CD4-positive, alpha-beta T cell (primary cell): ENCODE measurements at regions not wholly inside any gene's neighbourhood (a gene's known extent, or its start where the extent isn't known, plus 50 kb on each side); places are given as distances from the start of the nearest gene placed in this dataset.

Experiments
- ATAC-seq: fragments of 200-7000 bp; cut with Tn5 transposase; one replicate; pipeline ENCODE4 v1.10.0; 2022; ENCODE audit warnings: mild to moderate bottlenecking; ENCODE audit not compliant: poor library complexity
- CTCF ChIA-PET: fragments of 350-600 bp; sonication (Branson Sonifier 250); formaldehyde crosslinking; loops from one replicate; lab custom pipeline; 2021; ENCODE audit warnings: antibody characterized with exemption, inconsistent platforms; lab: Charles Lee
- POLR2A ChIA-PET: fragments of 350-600 bp; sonication (Branson Sonifier 250); formaldehyde crosslinking; loops from one replicate; lab custom pipeline; 2021; ENCODE audit warnings: antibody characterized with exemption, inconsistent platforms; lab: Charles Lee
- DNase-seq, 14 experiments: peaks; one replicate each; pipeline ENCODE4 v3.0.0-alpha.2; 2013 to 2020; ENCODE audit warnings: mixed read lengths in 2 of 14
- H3K27ac ChIP-seq, 2 donors: one replicate each; pipeline versions ENCODE4 v1.5.1 to v1.7.0; 2013; ENCODE audit warnings: low read length in 2 of 2, low read depth in 1 of 2, mild to moderate bottlenecking in 1 of 2
- H3K27me3 ChIP-seq, 2 experiments: 1 replicate in 1 of 2; 2 replicates in 1 of 2; pipeline versions ENCODE4 v1.6.1 to v1.7.0; 2013; ENCODE audit warnings: low read length in 2 of 2, control low read depth in 1 of 2, mild to moderate bottlenecking in 1 of 2, moderate library complexity in 1 of 2; ENCODE audit not compliant: insufficient read depth in 2 of 2, control insufficient read depth in 1 of 2
- H3K36me3 ChIP-seq: one replicate; pipeline ENCODE4 v1.6.1; 2013; ENCODE audit warnings: low read length, control low read depth; ENCODE audit not compliant: insufficient read depth
- H3K4me1 ChIP-seq: one replicate; pipeline ENCODE4 v1.6.1; 2013; ENCODE audit warnings: low read length, control low read depth; ENCODE audit not compliant: insufficient read depth
- H3K4me3 ChIP-seq: one replicate; pipeline ENCODE4 v1.5.1; 2013; ENCODE audit warnings: mild to moderate bottlenecking, low read length, moderate library complexity
- H3K9me3 ChIP-seq, 2 experiments: 1 replicate in 1 of 2; 2 replicates in 1 of 2; pipeline versions ENCODE4 v1.6.1 to v1.7.0; 2013; ENCODE audit warnings: low read length in 2 of 2, mild to moderate bottlenecking in 2 of 2, control low read depth in 1 of 2, moderate library complexity in 1 of 2; ENCODE audit not compliant: control insufficient read depth in 1 of 2, insufficient read depth in 1 of 2
- H3K27ac Mint-ChIP-seq: one replicate; pipeline ENCODE4 v1.8.0; 2020; ENCODE audit warnings: mixed read lengths
- H3K27me3 Mint-ChIP-seq: one replicate; pipeline ENCODE4 v1.8.0; 2021; ENCODE audit warnings: mixed read lengths
- H3K36me3 Mint-ChIP-seq: one replicate; pipeline ENCODE4 v1.8.0; 2021; ENCODE audit warnings: low read depth, mixed read lengths
- H3K4me1 Mint-ChIP-seq: one replicate; pipeline ENCODE4 v1.8.0; 2021; ENCODE audit warnings: low read depth, mixed read lengths
- H3K4me3 Mint-ChIP-seq: one replicate; pipeline ENCODE4 v1.8.0; 2020; ENCODE audit warnings: mild to moderate bottlenecking, mixed read lengths
- H3K9me3 Mint-ChIP-seq: one replicate; pipeline ENCODE4 v1.8.0; 2020; ENCODE audit warnings: mixed read lengths
- CTCF ChIP-seq: fragments of 200-600 bp; IDR thresholded peaks from one replicate; pipeline ENCODE4 v1.8.0; 2022; ENCODE audit warnings: antibody characterized with exemption, mild to moderate bottlenecking
- intact Hi-C, 2 experiments: fragments of 100-400 bp; cut with DNase I in 1 of 2; cut with micrococcal nuclease in 1 of 2; formaldehyde crosslinking; loops; one replicate each; pipeline versions ENCODE4 v1.15.1 to v1.9.0; 2023 to 2025; cut with DNase I, micrococcal nuclease

GRCh38 chr11:26023057-26023456 lies 308.9 kb upstream of the ANO3 start:
- no peak overlapping the region for H3K27ac Mint-ChIP-seq
- H3K9me3 Mint-ChIP-seq = peaks cover 7% of the 10 kb centered on the region
- intact Hi-C loops = no loop called here
- Histone ChIP-seq H3K9me3 (peaks cover 3 to 4% of the 10 kb centered on the region in 2 experiments), H3K4me3 (no peak overlapping the region), H3K27ac (no peak overlapping the region), H3K4me1 (no peaks in the 10 kb centered on the region), H3K36me3 (no peaks in the 10 kb centered on the region), H3K27me3 (no peaks in the 10 kb centered on the region)
- no peak for TF ChIP-seq CTCF
- ATAC-seq (no peak), DNase-seq (no peak)
- H3K27me3 Mint-ChIP-seq = no peaks in the 10 kb centered on the region
- CTCF ChIA-PET = no interaction called here
- POLR2A ChIA-PET = no interaction called here
- H3K36me3 Mint-ChIP-seq = no peaks in the 10 kb centered on the region
- no peaks in the 10 kb centered on the region for H3K4me1 Mint-ChIP-seq
- H3K4me3 Mint-ChIP-seq = no peak overlapping the region

GRCh38 chr11:26025676-26026075 lies 306.3 kb upstream of the ANO3 start:
- DNase-seq (no peak), ATAC-seq (no peak)
- no peaks in the 10 kb centered on the region for H3K36me3 Mint-ChIP-seq
- Histone ChIP-seq H3K4me1 (no peaks in the 10 kb centered on the region), H3K4me3 (no peak overlapping the region), H3K36me3 (no peaks in the 10 kb centered on the region), H3K27ac (no peak overlapping the region), H3K9me3 (peaks cover 3 to 4% of the 10 kb centered on the region in 2 experiments), H3K27me3 (no peaks in the 10 kb centered on the region)
- H3K27me3 Mint-ChIP-seq = no peaks in the 10 kb centered on the region
- peaks cover 7% of the 10 kb centered on the region for H3K9me3 Mint-ChIP-seq
- no peak for TF ChIP-seq CTCF
- intact Hi-C loops = no loop called here
- no peaks in the 10 kb centered on the region for H3K4me1 Mint-ChIP-seq
- H3K4me3 Mint-ChIP-seq = no peak overlapping the region
- H3K27ac Mint-ChIP-seq = no peak overlapping the region
- POLR2A ChIA-PET = no interaction called here
- CTCF ChIA-PET = no interaction called here

GRCh38 chr11:26026078-26026477 lies 305.9 kb upstream of the ANO3 start:
- Histone ChIP-seq H3K36me3 (no peaks in the 10 kb centered on the region), H3K27ac (no peak overlapping the region), H3K4me3 (no peak overlapping the region), H3K9me3 (peaks cover 3 to 4% of the 10 kb centered on the region in 2 experiments), H3K4me1 (no peaks in the 10 kb centered on the region), H3K27me3 (no peaks in the 10 kb centered on the region)
- peaks cover 6% of the 10 kb centered on the region for H3K9me3 Mint-ChIP-seq
- no peak overlapping the region for H3K4me3 Mint-ChIP-seq
- H3K4me1 Mint-ChIP-seq = no peaks in the 10 kb centered on the region
- no peak for ATAC-seq
- intact Hi-C loops = no loop called here
- POLR2A ChIA-PET = no interaction called here
- no peak for DNase-seq
- CTCF ChIA-PET = no interaction called here
- H3K36me3 Mint-ChIP-seq = no peaks in the 10 kb centered on the region
- no peak overlapping the region for H3K27ac Mint-ChIP-seq
- no peak for TF ChIP-seq CTCF
- H3K27me3 Mint-ChIP-seq = no peaks in the 10 kb centered on the region
